WERI-Rb-1 (cell line): ENCODE measurements at regions not wholly inside any gene's neighbourhood (a gene's known extent, or its start where the extent isn't known, plus 50 kb on each side); places are given as distances from the start of the nearest gene placed in this dataset.

Experiments
- DNase-seq: peaks from one replicate; pipeline ENCODE4 v3.0.0-alpha.2; 2020
- H3K27ac ChIP-seq: fragments of 250-450 bp; sonication (Bioruptor Pico); 2 replicates; pipeline ENCODE4 v1.5.1; 2020; ENCODE audit warnings: mild to moderate bottlenecking, moderate library complexity
- H3K27me3 ChIP-seq: fragments of 250-450 bp; sonication (Bioruptor Pico); 2 replicates; pipeline ENCODE4 v1.5.1; 2021; ENCODE audit warnings: mild to moderate bottlenecking, low read depth, moderate library complexity; ENCODE audit not compliant: insufficient read depth, severe bottlenecking
- H3K36me3 ChIP-seq: fragments of 250-450 bp; sonication (Bioruptor Pico); 2 replicates; pipeline ENCODE4 v1.5.1; 2020; ENCODE audit warnings: mild to moderate bottlenecking, moderate library complexity
- H3K4me3 ChIP-seq: 2 replicates; pipeline ENCODE4 v1.5.1; 2011; ENCODE audit warnings: low read depth, mild to moderate bottlenecking, control low read depth, low read length
- H3K9me3 ChIP-seq: fragments of 250-450 bp; sonication (Bioruptor Pico); 2 replicates; pipeline ENCODE4 v1.5.1; 2021; ENCODE audit warnings: mild to moderate bottlenecking, moderate library complexity; ENCODE audit not compliant: severe bottlenecking
- TF ChIP-seq, protein P1 (sequence below): IDR thresholded peaks from 2 replicates; pipeline ENCODE4 v1.5.1; 2011; ENCODE audit warnings: low read depth, mild to moderate bottlenecking, control low read depth, inconsistent platforms, low read length

DNA sequence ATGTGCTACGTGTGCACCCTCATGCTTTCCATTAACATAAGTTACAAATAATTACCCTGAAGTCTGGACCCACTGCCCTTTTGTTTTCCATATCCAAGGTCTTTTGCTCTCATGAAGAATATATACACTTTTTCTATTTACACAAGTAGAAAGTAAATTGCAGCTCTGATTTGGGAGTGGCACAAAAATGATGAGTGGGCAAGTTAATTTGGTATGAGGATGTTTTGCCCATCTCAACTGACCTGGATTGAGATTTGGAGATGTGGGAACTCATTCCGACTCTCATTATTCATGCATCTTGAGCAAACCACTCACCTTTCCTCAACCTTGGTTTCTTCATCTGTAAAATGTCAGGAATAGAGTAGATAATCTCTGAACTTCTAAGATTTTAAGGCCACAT lies 53.6 kb upstream of the TMEM17 start:
- H3K36me3 ChIP-seq, result no peaks in the 10 kb centered on the region
- TF ChIP-seq, protein P1, sequence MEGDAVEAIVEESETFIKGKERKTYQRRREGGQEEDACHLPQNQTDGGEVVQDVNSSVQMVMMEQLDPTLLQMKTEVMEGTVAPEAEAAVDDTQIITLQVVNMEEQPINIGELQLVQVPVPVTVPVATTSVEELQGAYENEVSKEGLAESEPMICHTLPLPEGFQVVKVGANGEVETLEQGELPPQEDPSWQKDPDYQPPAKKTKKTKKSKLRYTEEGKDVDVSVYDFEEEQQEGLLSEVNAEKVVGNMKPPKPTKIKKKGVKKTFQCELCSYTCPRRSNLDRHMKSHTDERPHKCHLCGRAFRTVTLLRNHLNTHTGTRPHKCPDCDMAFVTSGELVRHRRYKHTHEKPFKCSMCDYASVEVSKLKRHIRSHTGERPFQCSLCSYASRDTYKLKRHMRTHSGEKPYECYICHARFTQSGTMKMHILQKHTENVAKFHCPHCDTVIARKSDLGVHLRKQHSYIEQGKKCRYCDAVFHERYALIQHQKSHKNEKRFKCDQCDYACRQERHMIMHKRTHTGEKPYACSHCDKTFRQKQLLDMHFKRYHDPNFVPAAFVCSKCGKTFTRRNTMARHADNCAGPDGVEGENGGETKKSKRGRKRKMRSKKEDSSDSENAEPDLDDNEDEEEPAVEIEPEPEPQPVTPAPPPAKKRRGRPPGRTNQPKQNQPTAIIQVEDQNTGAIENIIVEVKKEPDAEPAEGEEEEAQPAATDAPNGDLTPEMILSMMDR, result no peak
- peaks cover 4% of the 10 kb centered on the region for H3K9me3 ChIP-seq
- DNase-seq, result no peak
- no peaks in the 10 kb centered on the region for H3K27me3 ChIP-seq
- H3K27ac ChIP-seq, result no peak overlapping the region
- no peak overlapping the region for H3K4me3 ChIP-seq

DNA sequence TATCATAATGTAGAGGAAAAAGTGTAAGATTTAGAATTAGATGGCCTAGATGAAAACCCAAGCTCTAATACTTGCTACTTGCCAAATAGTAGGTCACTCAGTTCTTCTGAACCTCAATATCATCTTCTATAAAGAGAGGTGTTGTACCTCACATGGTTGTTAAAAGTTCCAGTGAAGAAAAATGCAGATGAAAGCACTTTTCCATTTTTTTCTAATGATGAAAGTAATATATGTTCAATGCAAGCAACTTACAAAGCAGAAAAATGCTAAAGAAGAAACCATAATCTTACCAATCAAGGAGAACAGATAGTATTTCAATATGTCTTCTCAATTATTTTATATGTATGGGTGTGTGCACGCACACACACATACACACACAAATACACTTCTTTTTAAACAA lies 52.7 kb upstream of the TMEM17 start:
- Histone ChIP-seq H3K9me3 (peaks cover 4% of the 10 kb centered on the region), H3K36me3 (no peaks in the 10 kb centered on the region), H3K27ac (no peak overlapping the region), H3K27me3 (no peaks in the 10 kb centered on the region), H3K4me3 (no peak overlapping the region)
- TF ChIP-seq, protein P1, result no peak
- DNase-seq, result no peak

GRCh38 chr2:62556086-62556485 lies 50.1 kb upstream of the TMEM17 start:
- DNase-seq, result no peak
- TF ChIP-seq, protein P1, result no peak

More at GRCh38 chr2:62556086-62556485, 50.1 kb upstream of the TMEM17 start:
- H3K4me3 ChIP-seq, result no peak overlapping the region
- H3K36me3 ChIP-seq, result no peaks in the 10 kb centered on the region
- H3K9me3 ChIP-seq, result peaks cover 4% of the 10 kb centered on the region
- H3K27me3 ChIP-seq, result no peaks in the 10 kb centered on the region
- no peak overlapping the region for H3K27ac ChIP-seq
